ENCODE measurements at regions not wholly inside any gene's neighbourhood (a gene's known extent, or its start where the extent isn't known, plus 50 kb on each side); places are given as distances from the start of the nearest gene placed in this dataset.

- H3K9me3 ChIP-seq (ENCODE audit: control insufficient read depth in 4 of 4, insufficient read depth in 3 of 4, low read length in 3 of 4): peaks cover 0 to 1% (median 0%) of the 10 kb centered on the region in 4 donors
- no peaks in the 10 kb centered on the region for H3K27me3 ChIP-seq (ENCODE audit: control insufficient read depth in 3 of 3, insufficient read depth in 3 of 3, low read length in 2 of 3)
- H3K4me3 ChIP-seq: no peak overlapping the region
- no peaks in the 10 kb centered on the region for H3K4me1 ChIP-seq (ENCODE audit: control insufficient read depth in 5 of 5, insufficient read depth in 5 of 5, low read length in 5 of 5)
- ATAC-seq (ENCODE audit: insufficient read depth, low FRiP score) (no peak), DNase-seq (no peak)
- H3K27ac ChIP-seq (ENCODE audit: low read depth in 1 of 2, low read length in 1 of 2): no peak overlapping the region
- 73 to 79% methylated on average over 8 of the region's 8 CpGs for WGBS, 2 donors
- no peak overlapping the region for H3K9ac ChIP-seq (ENCODE audit: insufficient read depth in 1 of 2, low read length in 2 of 2)
- H3K36me3 ChIP-seq (ENCODE audit: control insufficient read depth in 4 of 4, insufficient read depth in 4 of 4, low read length in 4 of 4): no peaks in the 10 kb centered on the region
- TF ChIP-seq CTCF (IDR thresholded peaks at IDR 0.05; ENCODE audit: control extremely low read depth, extremely low read depth): no peak
These were observed 171.1 kb upstream of the TMPO start for GRCh38 chr12:98344046-98344930.

DNA sequence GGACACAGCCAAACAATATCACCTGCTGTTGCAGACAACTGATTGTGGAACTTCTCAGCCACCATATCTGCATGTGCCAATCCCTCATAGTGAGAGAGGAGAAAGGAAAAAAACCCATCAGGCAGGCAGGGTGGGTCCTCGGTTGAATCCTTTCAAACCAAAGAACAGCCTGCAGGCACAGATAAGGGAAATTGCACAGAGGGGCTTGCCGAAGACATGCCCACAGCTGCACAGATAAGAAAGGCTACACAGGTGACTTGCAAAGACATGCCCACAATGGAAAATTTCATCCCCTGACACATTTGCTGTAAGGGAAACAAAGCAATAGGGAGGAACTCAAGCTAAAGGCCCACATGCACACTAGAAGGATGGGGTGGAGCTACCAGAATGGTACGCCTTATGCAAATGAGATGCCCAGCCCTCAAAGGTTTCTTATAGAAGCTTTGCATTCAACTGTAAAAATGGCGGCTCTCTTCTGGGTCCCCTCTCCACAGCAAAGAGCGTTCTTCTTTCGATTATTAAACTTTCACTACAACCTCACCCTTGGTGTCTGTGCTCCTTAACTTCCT, 170.0 kb upstream of the TMPO start:
- Histone ChIP-seq H3K9me3 (ENCODE audit: control insufficient read depth in 4 of 4, insufficient read depth in 3 of 4, low read length in 3 of 4) (peaks cover 0 to 1% (median 0%) of the 10 kb centered on the region in 4 donors), H3K4me3 (no peak overlapping the region), H3K27me3 (ENCODE audit: control insufficient read depth in 3 of 3, insufficient read depth in 3 of 3, low read length in 2 of 3) (no peaks in the 10 kb centered on the region), H3K4me1 (ENCODE audit: control insufficient read depth in 5 of 5, insufficient read depth in 5 of 5, low read length in 5 of 5) (no peaks in the 10 kb centered on the region), H3K27ac (ENCODE audit: low read depth in 1 of 2, low read length in 1 of 2) (no peak overlapping the region), H3K36me3 (ENCODE audit: control insufficient read depth in 4 of 4, insufficient read depth in 4 of 4, low read length in 4 of 4) (no peaks in the 10 kb centered on the region), H3K9ac (ENCODE audit: insufficient read depth in 1 of 2, low read length in 2 of 2) (no peak overlapping the region)
- DNase-seq: no peak
- no peak for TF ChIP-seq CTCF (IDR thresholded peaks at IDR 0.05; ENCODE audit: control extremely low read depth, extremely low read depth)
- 87 to 96% methylated on average over 6 of the region's 6 CpGs for WGBS, 2 donors
- ATAC-seq (ENCODE audit: insufficient read depth, low FRiP score): no peak

GRCh38 chr12:98351089-98351488, 164.3 kb upstream of the TMPO start:
- Histone ChIP-seq H3K4me3 (no peak overlapping the region), H3K27ac (ENCODE audit: low read depth in 1 of 2, low read length in 1 of 2) (no peak overlapping the region), H3K36me3 (ENCODE audit: control insufficient read depth in 4 of 4, insufficient read depth in 4 of 4, low read length in 4 of 4) (no peaks in the 10 kb centered on the region), H3K9ac (ENCODE audit: insufficient read depth in 1 of 2, low read length in 2 of 2) (no peak overlapping the region), H3K9me3 (ENCODE audit: control insufficient read depth in 4 of 4, insufficient read depth in 3 of 4, low read length in 3 of 4) (no peaks in the 10 kb centered on the region), H3K4me1 (ENCODE audit: control insufficient read depth in 5 of 5, insufficient read depth in 5 of 5, low read length in 5 of 5) (no peaks in the 10 kb centered on the region), H3K27me3 (ENCODE audit: control insufficient read depth in 3 of 3, insufficient read depth in 3 of 3, low read length in 2 of 3) (no peaks in the 10 kb centered on the region)
- no peak for TF ChIP-seq CTCF (IDR thresholded peaks at IDR 0.05; ENCODE audit: control extremely low read depth, extremely low read depth)
- 57 to 72% methylated on average over 6 of the region's 6 CpGs for WGBS, 2 donors
- ATAC-seq (ENCODE audit: insufficient read depth, low FRiP score) (no peak), DNase-seq (no peak)
